GM06990 (cell line): ENCODE measurements at regions not wholly inside any gene's neighbourhood (a gene's known extent, or its start where the extent isn't known, plus 50 kb on each side); places are given as distances from the start of the nearest gene placed in this dataset.

ENCODE experiments used
- DNase-seq: peaks from one replicate; pipeline ENCODE4 v3.0.0-alpha.2; 2011; ENCODE audit not compliant: insufficient read length; ENCODE audit errors: extremely low read depth
- H3K27me3 ChIP-seq: replicated peaks from 2 replicates; pipeline ENCODE4 v1.6.0; 2011; ENCODE audit warnings: low read length; ENCODE audit not compliant: control insufficient read depth, insufficient read depth
- H3K36me3 ChIP-seq: 2 replicates; pipeline ENCODE4 v1.5.1; 2011; ENCODE audit warnings: low read length; ENCODE audit not compliant: control insufficient read depth, insufficient read depth
- H3K4me3 ChIP-seq: replicated peaks from 2 replicates; pipeline ENCODE4 v1.5.1; 2011; ENCODE audit warnings: low read depth, mild to moderate bottlenecking, control low read depth, low read length
- CTCF ChIP-seq: IDR thresholded peaks from 2 replicates; pipeline ENCODE4 v1.5.1; 2011; ENCODE audit warnings: low read length, control low read depth, mild to moderate bottlenecking, inconsistent platforms; ENCODE audit not compliant: insufficient read depth, poor library complexity, severe bottlenecking

GRCh38 chr1:59177756-59178155, 119.1 kb upstream of the FGGY start:
- Histone ChIP-seq H3K27me3 (no peaks in the 10 kb centered on the region), H3K4me3 (no peak overlapping the region), H3K36me3 (no peaks in the 10 kb centered on the region)
- no peak for TF ChIP-seq CTCF
- no peak for DNase-seq

GRCh38 chr1:59178339-59179187, 118.3 kb upstream of the FGGY start:
- H3K27me3 ChIP-seq = no peaks in the 10 kb centered on the region
- no peak for TF ChIP-seq CTCF
- H3K36me3 ChIP-seq = no peaks in the 10 kb centered on the region
- no peak overlapping the region for H3K4me3 ChIP-seq
- DNase-seq = no peak

- Histone ChIP-seq H3K36me3 (no peaks in the 10 kb centered on the region), H3K4me3 (no peak overlapping the region), H3K27me3 (no peaks in the 10 kb centered on the region)
- TF ChIP-seq CTCF = no peak
- DNase-seq = no peak
Observed at GRCh38 chr1:59179673-59180072, 117.2 kb upstream of the FGGY start.

- TF ChIP-seq CTCF = no peak
- no peak for DNase-seq
- Histone ChIP-seq H3K4me3 (no peak overlapping the region), H3K36me3 (no peaks in the 10 kb centered on the region), H3K27me3 (no peaks in the 10 kb centered on the region)
Observed at GRCh38 chr1:59180735-59181134, 116.2 kb upstream of the FGGY start.

GRCh38 chr1:59183749-59184317, 113.1 kb upstream of the FGGY start:
- no peak for TF ChIP-seq CTCF
- H3K36me3 ChIP-seq = no peaks in the 10 kb centered on the region
- H3K27me3 ChIP-seq = no peaks in the 10 kb centered on the region
- H3K4me3 ChIP-seq = no peak overlapping the region
- DNase-seq = no peak
